H4 (cell line): ENCODE measurements at regions not wholly inside any gene's neighbourhood (a gene's known extent, or its start where the extent isn't known, plus 50 kb on each side); places are given as distances from the start of the nearest gene placed in this dataset.

Source experiments
- DNase-seq: peaks from one replicate; pipeline ENCODE4 v3.0.0-alpha.2; 2015; ENCODE audit warnings: low spot score

GRCh38 chr18:57915865-57916582 lies 112.9 kb upstream of the ATP8B1 start:
- DNase-seq: peak; percentile 41

- peak; percentile 62 for DNase-seq
Measured at GRCh38 chr18:57915248-57915647, 112.1 kb upstream of the ATP8B1 start.

- DNase-seq: no peak
Measured at GRCh38 chr18:57913686-57914085, 110.6 kb upstream of the ATP8B1 start.

- no peak for DNase-seq
Measured at GRCh38 chr18:57910817-57911216, 107.7 kb upstream of the ATP8B1 start.

- no peak for DNase-seq
Measured at GRCh38 chr18:57910134-57910533, 107.0 kb upstream of the ATP8B1 start.

GRCh38 chr18:57909620-57910019 lies 106.5 kb upstream of the ATP8B1 start:
- DNase-seq: no peak

GRCh38 chr18:57908092-57908491 lies 105.0 kb upstream of the ATP8B1 start:
- no peak for DNase-seq

- no peak for DNase-seq
Measured at GRCh38 chr18:57907550-57907949, 104.4 kb upstream of the ATP8B1 start.

- peak; percentile 19 for DNase-seq
Measured at GRCh38 chr18:57906852-57907251, 103.7 kb upstream of the ATP8B1 start.

- DNase-seq: no peak
Measured at GRCh38 chr18:57904535-57904934, 101.4 kb upstream of the ATP8B1 start.

- no peak for DNase-seq
Measured at GRCh38 chr18:57902721-57903120, 99.6 kb upstream of the ATP8B1 start.

GRCh38 chr18:57901825-57902589 lies 98.9 kb upstream of the ATP8B1 start:
- peak; percentile 17 for DNase-seq

GRCh38 chr18:57900906-57901435 lies 97.9 kb upstream of the ATP8B1 start:
- DNase-seq: no peak

GRCh38 chr18:57898506-57899124 lies 95.5 kb upstream of the ATP8B1 start:
- peak; percentile 97 for DNase-seq

GRCh38 chr18:57895182-57895581 lies 92.1 kb upstream of the ATP8B1 start:
- no peak for DNase-seq

- DNase-seq: no peak
Measured at GRCh38 chr18:57891707-57892391, 88.7 kb upstream of the ATP8B1 start.

- no peak for DNase-seq
Measured at GRCh38 chr18:57890266-57890665, 87.2 kb upstream of the ATP8B1 start.

- DNase-seq: no peak
Measured at GRCh38 chr18:57889841-57890240, 86.7 kb upstream of the ATP8B1 start.

- DNase-seq: no peak
Measured at GRCh38 chr18:57887543-57888383, 84.6 kb upstream of the ATP8B1 start.

GRCh38 chr18:57885931-57886330 lies 82.8 kb upstream of the ATP8B1 start:
- no peak for DNase-seq

- no peak for DNase-seq
Measured at GRCh38 chr18:57882465-57882864, 79.3 kb upstream of the ATP8B1 start.
